PC-9 (cell line): ENCODE measurements at regions not wholly inside any gene's neighbourhood (a gene's known extent, or its start where the extent isn't known, plus 50 kb on each side); places are given as distances from the start of the nearest gene placed in this dataset.

Experiments used
- BruUV-seq: library from RNA; stranded (reverse); fragments of 400-500 nt; replicated peaks from 2 replicates; lab custom pipeline; 2021; lab: Mats Ljungman, UMichigan
- CTCF ChIA-PET: fragments of 300-600 bp; sonication (Branson Sonifier 250); formaldehyde crosslinking; loops from one replicate; lab custom pipeline; 2022; ENCODE audit warnings: antibody characterized with exemption; lab: Charles Lee
- POLR2A ChIA-PET: fragments of 300-600 bp; sonication (Branson Sonifier 250); formaldehyde crosslinking; loops from one replicate; lab custom pipeline; 2022; ENCODE audit warnings: antibody characterized with exemption; ENCODE audit not compliant: unreplicated experiment; lab: Charles Lee
- DNase-seq, 2 experiments: peaks; one replicate each; pipeline versions ENCODE4 v3.0.0 to v3.0.0-alpha.2; 2015 to 2022; ENCODE audit warnings: mixed read lengths in 1 of 2
- H2AFZ ChIP-seq: fragments of 200-600 bp; sonication (generic); 2 replicates; pipeline ENCODE4 v1.8.1; 2017; ENCODE audit warnings: antibody characterized with exemption
- H3F3A ChIP-seq: fragments of 200-600 bp; sonication (generic); 2 replicates; pipeline ENCODE4 v1.8.1; 2017; ENCODE audit warnings: antibody characterized with exemption, mild to moderate bottlenecking, low read depth; ENCODE audit not compliant: insufficient read depth
- H3K27ac ChIP-seq: fragments of 200-600 bp; sonication (generic); 2 replicates; pipeline ENCODE4 v1.6.1; 2016; ENCODE audit warnings: mixed run types
- H3K27me3 ChIP-seq: fragments of 200-600 bp; sonication (generic); 2 replicates; pipeline ENCODE4 v1.6.1; 2016; ENCODE audit warnings: low read depth, mixed run types; ENCODE audit not compliant: insufficient read depth
- H3K36me3 ChIP-seq: fragments of 200-600 bp; sonication (generic); 2 replicates; pipeline ENCODE4 v1.6.1; 2016; ENCODE audit warnings: low read depth, mixed run types
- H3K4me1 ChIP-seq: fragments of 200-600 bp; sonication (generic); replicated peaks from 2 replicates; pipeline ENCODE4 v1.6.1; 2016; ENCODE audit warnings: mixed run types; ENCODE audit not compliant: insufficient read depth
- H3K4me2 ChIP-seq: fragments of 200-600 bp; sonication (generic); 2 replicates; pipeline ENCODE4 v1.6.1; 2017; ENCODE audit warnings: mixed run types
- H3K4me3 ChIP-seq: fragments of 200-600 bp; sonication (generic); 2 replicates; pipeline ENCODE4 v1.6.1; 2016; ENCODE audit warnings: mixed run types
- H3K79me2 ChIP-seq: fragments of 200-600 bp; sonication (generic); 2 replicates; pipeline ENCODE4 v1.6.1; 2017; ENCODE audit warnings: low read depth, mixed run types
- H3K9me2 ChIP-seq: fragments of 200-600 bp; sonication (generic); 2 replicates; pipeline ENCODE4 v1.8.1; 2017; ENCODE audit warnings: mild to moderate bottlenecking; ENCODE audit not compliant: insufficient read depth
- H3K9me3 ChIP-seq: fragments of 200-600 bp; sonication (generic); 2 replicates; pipeline ENCODE4 v1.8.1; 2016; ENCODE audit warnings: low read depth; ENCODE audit not compliant: insufficient read depth
- H4K20me1 ChIP-seq: fragments of 200-600 bp; sonication (generic); 2 replicates; pipeline ENCODE4 v1.8.1; 2017; ENCODE audit not compliant: insufficient read depth
- EZH2 ChIP-seq: fragments of 200-600 bp; sonication (generic); IDR thresholded peaks from 2 replicates; pipeline ENCODE4 v1.8.0; 2017; ENCODE audit warnings: antibody characterized with exemption, low read depth
- intact Hi-C: fragments of 100-400 bp; cut with micrococcal nuclease; formaldehyde crosslinking; loops from one replicate; pipeline ENCODE4 v1.10.0; 2022; ENCODE audit not compliant: unreplicated experiment
- TF ChIP-seq, protein P1 (sequence below): fragments of 200-600 bp; sonication (generic); conservative IDR thresholded peaks from 2 replicates; pipeline ENCODE4 v1.6.1; 2017; ENCODE audit warnings: mixed run types, antibody characterized with exemption, mild to moderate bottlenecking, moderate library complexity

DNA sequence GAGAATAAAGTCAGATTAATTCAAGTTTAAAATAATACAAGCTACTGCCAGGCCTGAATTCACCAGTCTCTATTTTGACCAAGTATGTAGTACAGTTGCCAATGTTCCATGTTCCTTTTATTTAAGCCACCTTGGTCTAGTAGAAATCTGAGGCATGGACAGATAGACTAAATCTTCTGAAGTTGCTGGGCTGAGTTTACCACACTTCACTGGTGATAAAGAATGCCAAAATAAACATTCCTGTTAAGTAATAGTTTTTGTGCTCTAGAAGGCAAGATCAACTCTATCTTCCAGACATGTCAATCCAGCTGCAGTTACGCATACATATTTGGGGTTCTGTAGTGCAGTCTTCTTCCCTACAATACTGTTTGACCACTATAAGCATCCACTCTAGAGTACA, 83.9 kb upstream of the C11orf87 start:
- H3K79me2 ChIP-seq, result no peaks in the 10 kb centered on the region
- H3K36me3 ChIP-seq, result no peaks in the 10 kb centered on the region
- peaks cover 6% of the 10 kb centered on the region for H3K9me2 ChIP-seq
- no peak for DNase-seq
- H3K4me3 ChIP-seq, result no peak overlapping the region
- no peak overlapping the region for H3K4me2 ChIP-seq
- no peak overlapping the region for H2AFZ ChIP-seq
- no peaks in the 10 kb centered on the region for H4K20me1 ChIP-seq
- H3K27ac ChIP-seq, result no peak overlapping the region
- H3K27me3 ChIP-seq, result no peaks in the 10 kb centered on the region
- no TSS peak for BruUV-seq
- H3F3A ChIP-seq, result no peaks in the 10 kb centered on the region
- ChIA-PET POLR2A (no interaction called here), CTCF (no interaction called here)
- H3K4me1 ChIP-seq, result no peaks in the 10 kb centered on the region
- no peaks in the 10 kb centered on the region for H3K9me3 ChIP-seq
- TF ChIP-seq, protein P1, sequence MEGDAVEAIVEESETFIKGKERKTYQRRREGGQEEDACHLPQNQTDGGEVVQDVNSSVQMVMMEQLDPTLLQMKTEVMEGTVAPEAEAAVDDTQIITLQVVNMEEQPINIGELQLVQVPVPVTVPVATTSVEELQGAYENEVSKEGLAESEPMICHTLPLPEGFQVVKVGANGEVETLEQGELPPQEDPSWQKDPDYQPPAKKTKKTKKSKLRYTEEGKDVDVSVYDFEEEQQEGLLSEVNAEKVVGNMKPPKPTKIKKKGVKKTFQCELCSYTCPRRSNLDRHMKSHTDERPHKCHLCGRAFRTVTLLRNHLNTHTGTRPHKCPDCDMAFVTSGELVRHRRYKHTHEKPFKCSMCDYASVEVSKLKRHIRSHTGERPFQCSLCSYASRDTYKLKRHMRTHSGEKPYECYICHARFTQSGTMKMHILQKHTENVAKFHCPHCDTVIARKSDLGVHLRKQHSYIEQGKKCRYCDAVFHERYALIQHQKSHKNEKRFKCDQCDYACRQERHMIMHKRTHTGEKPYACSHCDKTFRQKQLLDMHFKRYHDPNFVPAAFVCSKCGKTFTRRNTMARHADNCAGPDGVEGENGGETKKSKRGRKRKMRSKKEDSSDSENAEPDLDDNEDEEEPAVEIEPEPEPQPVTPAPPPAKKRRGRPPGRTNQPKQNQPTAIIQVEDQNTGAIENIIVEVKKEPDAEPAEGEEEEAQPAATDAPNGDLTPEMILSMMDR, result no peak
- no peak for TF ChIP-seq EZH2
- intact Hi-C loops, result no loop called here

DNA sequence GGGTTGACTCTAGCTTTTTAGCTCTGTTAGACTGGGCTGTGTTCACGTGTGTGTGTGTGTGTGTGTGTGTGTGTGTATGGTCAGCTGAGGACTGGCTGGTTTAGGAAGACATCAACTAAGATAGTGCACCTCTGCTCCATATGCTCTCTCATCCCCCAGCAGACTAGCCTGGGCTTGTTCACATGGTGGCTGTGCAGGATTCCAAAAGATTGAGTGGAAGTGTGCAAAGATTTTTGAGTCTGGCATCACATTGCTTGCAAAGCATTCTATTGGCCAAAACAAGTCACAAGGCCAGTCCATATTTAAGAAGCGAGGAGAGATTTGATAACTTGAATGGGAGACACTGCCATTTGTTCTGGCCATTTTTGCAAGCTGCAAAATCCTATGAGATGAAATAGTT, 79.7 kb upstream of the C11orf87 start:
- no peaks in the 10 kb centered on the region for H3K27me3 ChIP-seq
- H2AFZ ChIP-seq, result no peak overlapping the region
- intact Hi-C loops, result no loop called here

DNA sequence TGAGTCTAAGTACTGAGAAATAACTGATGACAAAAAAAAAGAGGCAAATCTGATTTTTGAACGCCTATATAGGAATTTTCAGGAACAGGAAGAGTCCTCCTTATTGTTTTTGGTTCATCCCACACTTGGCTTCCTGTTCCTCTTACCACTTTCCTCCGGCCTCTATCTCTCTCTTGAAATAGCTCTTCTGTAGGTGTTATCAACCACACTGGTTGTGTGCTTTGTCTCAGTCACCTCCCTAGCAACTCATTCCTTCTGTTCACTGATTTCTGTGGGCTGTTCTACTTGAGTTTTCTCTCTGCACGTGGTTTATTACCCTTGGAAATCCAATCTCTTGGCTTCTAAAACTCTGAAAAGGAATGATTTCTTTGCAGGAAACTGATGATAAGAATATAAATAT, 78.7 kb upstream of the C11orf87 start:
- BruUV-seq, result no TSS peak
- DNase-seq, result no peak
- Histone ChIP-seq H4K20me1 (no peaks in the 10 kb centered on the region), H3K36me3 (no peaks in the 10 kb centered on the region), H3K79me2 (no peaks in the 10 kb centered on the region), H3K4me1 (no peaks in the 10 kb centered on the region), H2AFZ (no peak overlapping the region), H3F3A (no peaks in the 10 kb centered on the region), H3K4me2 (no peak overlapping the region), H3K9me2 (peaks cover 3% of the 10 kb centered on the region; the same call in 1 of the 2 replicates), H3K27ac (no peak overlapping the region), H3K4me3 (no peak overlapping the region), H3K27me3 (no peaks in the 10 kb centered on the region), H3K9me3 (no peaks in the 10 kb centered on the region; the same call in 1 of the 2 replicates)
- intact Hi-C loops, result no loop called here
- CTCF ChIA-PET, result no interaction called here
- TF ChIP-seq, protein P1, result no peak
- POLR2A ChIA-PET, result no interaction called here

More for the DNA sequence above, 79.7 kb upstream of the C11orf87 start:
- Histone ChIP-seq H3K9me2 (peaks cover 6% of the 10 kb centered on the region; the same call in 1 of the 2 replicates), H3K79me2 (no peaks in the 10 kb centered on the region), H3K9me3 (no peaks in the 10 kb centered on the region), H4K20me1 (no peaks in the 10 kb centered on the region), H3K36me3 (no peaks in the 10 kb centered on the region), H3K4me3 (no peak overlapping the region), H3F3A (no peaks in the 10 kb centered on the region), H3K4me2 (no peak overlapping the region), H3K4me1 (no peaks in the 10 kb centered on the region), H3K27ac (no peak overlapping the region)
- DNase-seq, result no peak
- BruUV-seq, result no TSS peak
- POLR2A ChIA-PET, result no interaction called here
- TF ChIP-seq, protein P1, result no peak
- no peak for TF ChIP-seq EZH2
- CTCF ChIA-PET, result no interaction called here
